ENCODE measurements at regions not wholly inside any gene's neighbourhood (a gene's known extent, or its start where the extent isn't known, plus 50 kb on each side); places are given as distances from the start of the nearest gene placed in this dataset.

GRCh38 chr7:67440321-67440720 is 443.7 kb downstream of the TYW1 start:
- H2BK5ac ChIP-seq (ENCODE audit: low read depth, low read length, poor library complexity, severe bottlenecking), result no peak overlapping the region
- in situ Hi-C loops (cut with MboI; ENCODE audit: low sequenced_read_pairs) (no loop called here), dilution Hi-C loops (cut with HindIII; ENCODE audit: low sequenced_read_pairs, unreplicated experiment) (no loop called here), intact Hi-C loops (cut with micrococcal nuclease) (no loop called here)
- H2BK120ac ChIP-seq (ENCODE audit: low read depth, low read length), result no peak overlapping the region
- no peak overlapping the region for H2BK20ac ChIP-seq (ENCODE audit: low read depth, low read length)
- ChIA-PET POLR2A (ENCODE audit: unreplicated experiment) (no interaction called here), CTCF (no interaction called here)
- H4K91ac ChIP-seq (ENCODE audit: insufficient read depth, low read depth, low read length), result no peak overlapping the region
- no peaks in the 10 kb centered on the region for H3K9me1 ChIP-seq (ENCODE audit: insufficient read depth, low read length)
- H3K36me3 ChIP-seq (ENCODE audit: control insufficient read depth, insufficient read depth, low read length), result no peaks in the 10 kb centered on the region
- H3K4me1 ChIP-seq (ENCODE audit: control insufficient read depth, insufficient read depth, low read length), result no peaks in the 10 kb centered on the region
- no peak overlapping the region for H3K4me3 ChIP-seq (ENCODE audit: insufficient read depth, low read depth, low read length)
- no peak overlapping the region for H2AK5ac ChIP-seq (ENCODE audit: low read depth, low read length)
- no peak overlapping the region for H4K8ac ChIP-seq (ENCODE audit: low read depth in 2 of 2, low read length in 2 of 2)
- peaks cover 2% of the 10 kb centered on the region; the same call in 1 of the 2 replicates for H3K9me3 ChIP-seq (ENCODE audit: control insufficient read depth, insufficient read depth, low read length)
- no peak overlapping the region for H3K27ac ChIP-seq (ENCODE audit: insufficient read depth, low read length)
- H3K9ac ChIP-seq (ENCODE audit: low read depth, low read length), result no peak overlapping the region
- no peak overlapping the region for H3K4ac ChIP-seq (ENCODE audit: low read depth, low read length)
- ATAC-seq (ENCODE audit: low read depth), result no peak
- H2AK9ac ChIP-seq (replicated peaks; ENCODE audit: low read depth, low read length, poor library complexity), result no peak overlapping the region
- BruUV-seq (replicated peaks), result no TSS peak
- H4K20me1 ChIP-seq (ENCODE audit: insufficient read depth, low read length), result no peaks in the 10 kb centered on the region
- no peak overlapping the region for H3K56ac ChIP-seq (ENCODE audit: extremely low read depth, insufficient read depth, low read length)
- H3K79me1 ChIP-seq (ENCODE audit: low read depth in 1 of 2, low read length in 2 of 2), result no peaks in the 10 kb centered on the region
- no peak overlapping the region for H2BK15ac ChIP-seq (ENCODE audit: low read depth, low read length)
- no peak for TF ChIP-seq POLR2A (IDR thresholded peaks at IDR 0.05; ENCODE audit: low read depth, low read length)
- TF ChIP-seq RAD21 (IDR thresholded peaks at IDR 0.05; ENCODE audit: low read length), result no peak
- TF ChIP-seq USF2 (IDR thresholded peaks at IDR 0.05; ENCODE audit: low read depth, low read length), result no peak
- no peak for TF ChIP-seq MAFK (IDR thresholded peaks at IDR 0.05; ENCODE audit: low read depth, low read length)
- TF ChIP-seq NFE2L2 (IDR thresholded peaks at IDR 0.05; ENCODE audit: low read depth, low read length), result no peak
- no peak for TF ChIP-seq RCOR1 (IDR thresholded peaks at IDR 0.05; ENCODE audit: insufficient replicate concordance, low read length)
- no peak for TF ChIP-seq BHLHE40 (IDR thresholded peaks at IDR 0.05; ENCODE audit: low read depth, low read length)
- TF ChIP-seq ELK1 (IDR thresholded peaks at IDR 0.05; ENCODE audit: borderline replicate concordance, low read depth, low read length), result no peak
- no peak for TF ChIP-seq CEBPB (IDR thresholded peaks at IDR 0.05; ENCODE audit: low read depth, low read length)
- TF ChIP-seq MXI1 (IDR thresholded peaks at IDR 0.05; ENCODE audit: borderline replicate concordance, low read depth, low read length), result no peak
- no peak overlapping the region for H4K5ac ChIP-seq (ENCODE audit: low read depth, low read length)
- H3K14ac ChIP-seq (replicated peaks; ENCODE audit: low read depth, low read length), result no peak overlapping the region
- no peak overlapping the region for H3K18ac ChIP-seq (ENCODE audit: low read depth, low read length)
- DNase-seq, result no peak
- H3K23ac ChIP-seq (ENCODE audit: low read depth, low read length), result no peak overlapping the region
- no peak overlapping the region for H2AFZ ChIP-seq (replicated peaks; ENCODE audit: low read length, poor library complexity)
- no CpG with 5 or more reads among the region's 2 CpGs for WGBS, 2 experiments (ENCODE audit: extremely low coverage in 2 of 2, insufficient read length in 1 of 2)
- no peak overlapping the region for H3K4me2 ChIP-seq (ENCODE audit: low read depth, low read length)
- H3K27me3 ChIP-seq (ENCODE audit: control insufficient read depth, insufficient read depth, low read length), result no peaks in the 10 kb centered on the region

All from IMR-90 (cell line).